GM13976 (cell line): ENCODE measurements at regions not wholly inside any gene's neighbourhood (a gene's known extent, or its start where the extent isn't known, plus 50 kb on each side); places are given as distances from the start of the nearest gene placed in this dataset.

Experiments
- DNase-seq: peaks from one replicate; pipeline ENCODE4 v3.0.0; 2012; ENCODE audit warnings: low spot score
- CTCF ChIP-seq: IDR thresholded peaks from 2 replicates; pipeline ENCODE4 v1.5.1; 2012; ENCODE audit warnings: borderline replicate concordance, mild to moderate bottlenecking; ENCODE audit not compliant: insufficient read depth; ENCODE audit errors: extremely low read depth, missing control alignments, control extremely low read depth
- in situ Hi-C: fragments of 300-500 bp; cut with MboI; formaldehyde crosslinking; loops from one replicate; pipeline ENCODE4 v1.12.0; 2022; ENCODE audit warnings: low sequenced_read_pairs, mixed read lengths, inconsistent platforms; ENCODE audit not compliant: unreplicated experiment

GRCh38 chr2:240355962-240356361, 79.5 kb upstream of the GPC1 start:
- in situ Hi-C loops = no loop called here
- DNase-seq = no peak
- no peak for TF ChIP-seq CTCF

GRCh38 chr2:240356700-240357640, 78.5 kb upstream of the GPC1 start:
- TF ChIP-seq CTCF = no peak
- DNase-seq = no peak
- in situ Hi-C loops = no loop called here

GRCh38 chr2:240357641-240358012, 77.8 kb upstream of the GPC1 start:
- TF ChIP-seq CTCF = no peak
- in situ Hi-C loops = no loop called here
- no peak for DNase-seq

GRCh38 chr2:240358080-240358479, 77.4 kb upstream of the GPC1 start:
- DNase-seq = no peak
- in situ Hi-C loops = no loop called here
- no peak for TF ChIP-seq CTCF

GRCh38 chr2:240358821-240359397, 76.6 kb upstream of the GPC1 start:
- no peak for TF ChIP-seq CTCF
- in situ Hi-C loops = no loop called here
- no peak for DNase-seq

- TF ChIP-seq CTCF = no peak
- no peak for DNase-seq
- in situ Hi-C loops = no loop called here
Measured at GRCh38 chr2:240359695-240360094, 75.8 kb upstream of the GPC1 start.
